Middle frontal gyrus (tissue), 1 donor: ENCODE measurements at regions not wholly inside any gene's neighbourhood (a gene's known extent, or its start where the extent isn't known, plus 50 kb on each side); places are given as distances from the start of the nearest gene placed in this dataset.
"Not testable (repeated sequence)": the region's sequence is repeated elsewhere in the genome, so short reads cannot be mapped to it uniquely, and the experiment has no call there.

Experiments used
- DNase-seq: peaks from one replicate; pipeline ENCODE4 v3.0.0-alpha.2; 2015; ENCODE audit warnings: low spot score; ENCODE audit errors: extremely low spot score

DNA sequence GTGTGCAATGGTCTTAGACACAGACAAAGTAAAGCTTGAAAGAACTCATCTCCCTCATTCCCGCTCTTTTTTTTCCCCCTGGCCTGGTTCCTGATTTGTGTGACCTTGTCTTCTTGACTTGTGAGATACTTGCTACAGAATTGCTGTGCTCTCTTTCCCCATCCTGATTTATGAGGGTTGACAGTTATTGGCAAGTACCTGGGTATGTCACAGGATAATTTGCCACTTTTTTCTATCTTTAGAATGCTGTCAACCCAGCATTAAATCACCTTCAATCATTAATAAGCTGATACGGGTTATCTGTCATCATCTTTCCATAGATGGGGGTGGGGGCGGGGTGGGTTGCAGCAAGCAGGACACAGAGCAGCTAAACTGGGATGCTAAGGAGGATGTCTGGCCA, 144.4 kb upstream of the PRICKLE1 start:
- DNase-seq, result no peak

DNA sequence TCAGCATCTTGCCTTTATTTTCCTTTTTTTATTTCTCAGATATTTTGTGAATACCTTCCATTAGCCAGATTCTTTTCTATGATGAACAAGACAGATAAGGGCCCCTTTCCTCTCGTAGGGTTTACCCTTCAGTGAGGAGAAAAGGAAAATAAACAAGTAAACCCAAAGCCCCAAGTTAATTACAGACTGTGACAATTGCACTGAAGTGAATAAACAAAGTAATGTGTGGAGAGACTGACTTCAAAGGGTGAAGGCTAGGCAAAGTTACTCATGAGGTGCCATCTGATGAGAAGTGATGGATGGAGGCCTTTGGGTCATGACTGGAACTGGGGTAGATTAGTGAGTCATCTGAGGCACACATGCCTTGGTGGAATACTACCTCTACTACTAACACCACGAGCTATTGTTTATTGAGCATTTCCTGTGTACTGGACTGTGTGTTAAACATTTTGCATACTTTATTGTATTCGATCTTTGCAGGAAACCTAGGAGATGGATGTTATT, 143.4 kb upstream of the PRICKLE1 start:
- no peak for DNase-seq

DNA sequence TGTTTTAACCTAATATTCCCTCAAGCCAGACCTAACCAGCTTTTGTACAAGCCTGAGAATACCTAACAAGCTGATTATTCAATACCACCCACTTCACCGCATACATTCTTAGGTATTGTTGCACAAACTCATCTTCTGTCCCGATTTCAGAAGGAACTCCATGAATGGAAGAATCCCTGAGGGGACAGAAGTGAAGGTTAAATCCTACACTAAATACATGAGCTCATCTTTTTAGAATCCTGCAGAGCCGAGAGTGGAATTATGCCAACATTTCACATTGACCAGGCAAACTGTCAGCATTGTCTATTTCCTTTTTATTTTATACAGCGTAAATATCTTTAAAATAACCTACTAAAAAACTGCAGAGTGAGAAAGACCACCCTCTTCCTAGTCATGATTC, 140.7 kb upstream of the PRICKLE1 start:
- DNase-seq, result no peak

DNA sequence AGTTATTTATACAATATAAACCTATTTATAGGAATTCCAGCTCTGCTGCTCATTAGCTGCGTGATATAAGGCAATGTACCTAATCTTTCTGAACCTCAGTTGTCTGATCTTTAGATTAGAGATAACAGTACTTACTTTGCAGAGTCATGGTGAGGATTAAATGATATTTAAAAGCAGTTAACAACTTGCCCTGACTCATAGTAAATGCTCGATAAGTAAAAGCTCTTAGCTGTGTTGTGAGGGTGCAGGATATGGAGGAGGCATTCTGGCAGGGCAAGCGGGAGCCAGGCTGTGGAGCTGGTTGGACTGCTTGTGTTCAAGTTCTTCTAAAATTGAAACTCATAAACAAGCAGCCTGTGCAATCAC, 140.0 kb upstream of the PRICKLE1 start:
- DNase-seq, result no peak

DNA sequence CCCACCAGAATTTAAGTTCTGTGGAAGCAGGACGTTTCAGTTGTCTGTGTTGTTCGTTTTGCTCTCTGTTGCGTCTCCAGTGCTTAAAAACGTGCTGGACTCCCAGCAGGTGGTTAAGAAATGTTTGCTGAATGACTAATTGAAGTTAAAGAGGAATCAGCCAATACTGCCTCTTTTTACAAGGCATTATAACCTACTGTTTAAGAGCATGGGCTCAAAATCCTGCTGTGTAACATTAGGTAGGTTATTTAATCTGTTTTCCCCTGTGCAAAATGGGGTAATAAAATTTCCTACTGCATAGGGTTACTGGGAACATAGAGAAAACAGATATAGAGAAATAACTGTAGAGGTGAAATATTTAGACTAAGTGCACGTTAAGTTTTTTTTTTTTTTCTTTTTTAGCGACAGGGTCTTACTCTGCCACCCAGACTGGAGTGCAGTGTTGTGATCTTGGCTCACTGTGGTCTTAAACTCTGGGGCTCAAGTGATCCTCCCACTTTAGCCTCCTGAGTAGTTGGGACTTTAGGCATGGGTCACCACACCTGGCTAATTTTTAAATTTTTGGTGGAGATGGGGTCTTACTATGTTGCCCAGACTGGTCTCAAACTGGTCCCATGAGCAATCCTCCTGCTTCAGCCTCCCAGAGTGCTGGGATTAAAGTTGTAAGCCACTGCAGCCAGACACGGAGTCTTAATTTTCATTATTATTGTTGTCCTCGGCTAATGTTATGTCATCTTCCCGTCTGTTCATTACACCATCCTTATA, 139.4 kb upstream of the PRICKLE1 start:
- no peak for DNase-seq

DNA sequence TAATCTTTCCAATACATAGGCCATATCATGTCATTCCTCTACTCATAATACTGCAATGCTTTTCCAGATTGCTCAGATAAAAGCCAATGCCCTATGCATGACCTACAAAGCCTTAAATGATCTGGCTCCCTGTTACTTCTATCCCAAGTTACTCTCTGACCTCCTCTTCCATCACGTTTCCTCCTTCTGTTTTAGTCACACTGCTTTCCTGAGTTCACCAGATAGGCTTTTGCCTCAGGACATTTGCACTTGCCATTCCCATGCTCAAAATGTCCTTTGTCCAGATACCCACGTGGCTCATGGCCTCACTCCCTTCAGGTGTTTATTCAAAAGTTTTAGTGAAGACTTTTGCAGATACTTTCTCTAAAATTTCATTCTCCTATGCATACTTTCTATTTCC, 138.7 kb upstream of the PRICKLE1 start:
- DNase-seq, result no peak

DNA sequence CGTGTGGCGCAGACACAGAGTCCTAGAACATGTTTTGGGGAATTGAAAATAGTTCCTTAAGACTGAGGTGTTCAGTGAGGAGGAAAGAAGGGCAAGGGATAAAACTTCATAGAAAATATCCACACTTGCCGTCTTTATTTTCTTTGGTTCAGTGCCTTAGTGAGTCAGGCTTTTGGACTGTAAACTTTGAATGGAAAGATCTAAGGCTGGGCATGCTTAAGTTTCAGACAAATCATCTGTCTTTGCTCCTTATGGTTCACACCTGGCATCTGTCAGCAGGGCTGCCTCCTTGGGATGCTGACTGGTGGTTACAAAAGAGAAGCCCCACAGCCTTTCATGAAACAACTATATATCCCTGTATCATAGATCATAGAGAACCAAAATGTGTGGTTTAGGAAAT, 136.3 kb upstream of the PRICKLE1 start:
- DNase-seq, result no peak

DNA sequence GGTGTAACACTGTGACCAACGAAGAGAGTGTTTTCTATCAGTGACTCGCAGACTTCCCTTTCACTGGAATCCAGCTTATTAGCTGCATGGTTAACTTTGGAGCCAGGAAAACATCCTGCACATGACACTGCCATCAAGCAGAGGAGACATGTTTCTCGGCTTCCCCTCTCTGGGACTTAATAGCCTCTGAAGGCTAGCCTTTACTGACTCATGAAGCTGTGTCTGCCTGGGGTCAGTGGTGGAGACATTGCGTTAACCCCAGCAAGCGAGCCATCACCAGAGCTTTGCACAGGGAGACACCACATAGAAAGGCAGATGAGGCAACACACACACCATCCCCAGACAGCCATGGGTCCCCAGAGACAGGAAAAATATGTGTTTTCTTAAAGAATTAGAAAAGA, 126.9 kb upstream of the PRICKLE1 start:
- no peak for DNase-seq

DNA sequence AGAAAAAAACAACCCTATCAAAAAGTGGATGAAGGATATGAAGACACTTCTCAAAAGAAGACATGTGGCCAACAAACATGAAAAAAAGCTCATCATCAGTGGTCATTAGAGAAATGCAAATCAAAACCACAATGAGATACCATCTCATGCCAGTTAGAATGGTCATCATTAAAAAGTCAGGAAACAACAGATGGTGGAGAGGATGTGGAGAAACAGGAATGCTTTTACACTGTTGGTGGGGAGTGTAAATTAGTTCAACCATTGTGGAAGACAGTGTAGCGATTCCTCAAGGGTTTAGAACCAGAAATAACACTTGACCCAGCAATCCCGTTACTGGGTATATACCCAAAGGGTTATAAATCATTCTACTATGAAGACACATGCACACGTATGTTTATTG, 124.0 kb upstream of the PRICKLE1 start:
- DNase-seq, result not testable (repeated sequence)

DNA sequence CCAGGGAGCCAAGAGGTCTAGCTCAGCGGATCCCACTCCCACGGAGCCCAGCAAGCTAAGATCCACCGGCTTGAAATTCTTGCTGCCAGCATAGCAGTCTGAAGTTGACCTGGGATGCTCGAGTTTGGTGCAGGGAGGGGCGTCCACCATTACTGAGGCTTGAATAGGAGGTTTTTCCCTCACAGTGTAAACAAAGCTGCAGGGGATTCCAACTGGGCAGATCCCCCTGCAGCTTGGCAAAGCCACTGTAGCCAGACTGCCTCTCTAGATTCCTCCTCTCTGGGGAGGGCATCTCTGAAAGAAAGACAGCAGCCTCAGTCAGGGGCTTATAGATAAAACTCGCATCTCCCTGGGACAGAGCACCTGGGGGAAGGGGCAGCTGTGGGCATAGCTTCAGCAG, 118.8 kb upstream of the PRICKLE1 start:
- DNase-seq, result not testable (repeated sequence)

DNA sequence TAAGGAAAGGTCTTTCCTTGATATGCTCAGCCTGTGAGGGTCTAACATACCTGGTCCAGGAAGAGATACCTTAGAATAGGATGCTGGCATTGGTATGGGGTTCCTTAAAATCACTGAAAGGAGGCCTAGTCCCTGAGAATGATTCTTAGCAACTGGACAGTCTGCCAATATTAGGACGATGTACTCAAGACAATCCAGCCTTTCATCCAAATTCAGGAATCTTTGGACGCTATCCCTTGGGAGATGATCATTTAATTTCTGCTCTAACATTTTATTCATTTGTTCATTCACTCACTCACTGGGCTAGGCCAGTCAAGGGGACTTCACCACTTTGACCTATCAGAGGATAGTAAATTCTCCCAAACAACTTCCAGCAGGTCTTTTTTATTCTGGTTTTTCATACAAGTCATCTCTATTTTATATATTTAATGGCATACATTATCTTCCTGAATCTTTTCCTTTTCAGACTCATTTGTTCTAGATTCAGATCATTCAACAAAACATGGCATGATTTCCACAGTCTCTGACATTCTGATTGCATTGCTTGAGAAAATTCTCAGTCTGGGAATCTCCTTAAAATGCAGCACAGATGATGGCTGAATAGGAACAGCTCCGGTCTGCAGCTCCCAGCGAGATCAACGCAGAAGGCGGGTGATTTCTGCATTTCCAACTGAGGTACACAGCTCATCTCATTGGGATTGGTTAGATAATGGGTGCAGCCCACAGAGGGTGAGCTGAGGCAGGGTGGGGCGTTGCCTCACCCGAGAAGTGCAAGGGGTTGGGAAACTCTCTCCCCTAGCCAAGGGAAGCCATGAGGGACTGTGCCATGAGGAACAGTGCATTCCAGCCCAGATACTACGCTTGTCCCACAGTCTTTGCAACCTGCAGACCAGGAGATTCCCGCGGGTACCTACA, 118.0 kb upstream of the PRICKLE1 start:
- no peak for DNase-seq

DNA sequence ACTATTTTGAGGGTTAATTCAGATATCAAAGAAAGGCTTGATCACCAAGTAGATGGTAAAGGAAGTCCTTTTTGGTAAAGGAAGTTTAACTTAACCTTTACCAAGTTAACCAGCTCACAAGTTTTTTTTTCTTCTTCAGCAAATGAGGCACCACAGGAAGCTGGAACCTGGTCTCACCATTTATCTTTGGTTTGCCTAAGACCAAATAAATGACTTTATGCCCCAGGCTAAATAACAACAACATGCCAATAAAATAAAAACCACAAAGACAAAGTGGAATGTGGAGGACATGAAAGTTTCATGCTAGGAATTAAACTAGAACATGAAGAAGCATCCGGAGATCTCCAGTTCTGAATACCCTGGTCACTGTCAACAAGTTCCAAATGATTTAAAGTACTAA, 116.8 kb upstream of the PRICKLE1 start:
- no peak for DNase-seq

DNA sequence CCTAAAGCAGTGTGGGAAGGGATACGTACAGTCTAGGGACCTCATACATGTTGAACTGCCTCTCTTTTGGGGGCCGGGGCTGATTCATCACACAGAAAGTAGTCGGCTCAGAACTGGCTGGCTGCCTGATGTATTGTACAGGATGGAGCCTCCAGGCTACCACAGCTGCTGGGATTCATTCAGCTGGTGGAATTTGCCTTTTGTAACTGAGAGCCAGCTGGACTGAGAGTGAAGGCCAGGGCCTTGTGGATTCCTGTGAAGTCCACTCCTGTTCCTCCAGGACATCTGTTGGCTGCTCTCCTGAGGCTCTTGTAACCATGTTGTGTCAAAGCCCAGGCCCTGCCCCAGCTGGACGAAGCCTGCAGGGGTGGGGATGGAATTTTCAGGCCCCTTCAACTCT, 116.3 kb upstream of the PRICKLE1 start:
- DNase-seq, result no peak

DNA sequence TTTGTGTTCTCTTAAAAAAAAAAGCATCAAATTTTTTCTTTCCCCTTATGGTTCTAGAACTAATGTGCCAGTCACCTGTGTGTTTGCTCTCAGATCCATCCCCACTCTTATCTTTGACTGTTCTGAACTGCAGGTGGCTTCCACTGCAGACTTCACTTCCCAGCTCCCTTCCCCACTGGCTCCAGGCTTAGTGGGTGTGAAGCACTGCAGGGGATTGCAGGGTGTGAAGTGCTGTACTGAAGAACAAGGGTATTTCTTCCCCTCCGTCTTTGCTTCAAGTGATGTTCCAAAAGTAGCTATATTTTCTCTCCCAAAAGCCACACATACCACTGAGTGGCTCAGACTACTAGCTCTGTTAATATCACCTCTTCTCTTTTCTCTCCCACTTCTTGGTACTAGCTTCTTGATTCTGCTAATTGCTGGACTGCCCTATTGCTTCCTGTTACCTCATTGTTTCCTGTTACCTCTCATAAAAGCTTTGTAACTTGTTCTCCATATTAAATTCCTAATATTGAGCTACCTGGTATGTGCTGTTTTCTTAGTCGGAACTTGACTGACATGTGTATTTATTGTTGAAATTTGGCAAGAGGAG, 115.4 kb upstream of the PRICKLE1 start:
- no peak for DNase-seq

DNA sequence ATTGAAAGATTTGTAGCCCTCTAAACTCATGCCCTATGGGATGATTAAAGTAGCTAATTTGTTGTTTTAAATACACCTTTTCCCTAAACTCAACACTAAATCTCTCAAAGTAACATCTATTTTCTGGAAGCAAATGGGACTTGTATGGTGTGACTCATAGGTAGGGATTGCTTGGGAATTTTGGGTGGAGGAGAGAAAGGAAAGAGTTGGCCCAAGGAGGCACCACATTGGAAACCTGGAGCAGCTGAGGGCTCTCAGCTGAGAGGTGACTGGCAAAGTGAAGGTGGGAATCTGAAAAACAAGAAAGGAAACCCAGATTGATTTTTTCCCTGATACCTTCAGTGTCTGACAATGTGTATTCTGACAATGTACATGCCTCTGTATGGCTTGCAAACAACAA, 114.8 kb upstream of the PRICKLE1 start:
- no peak for DNase-seq

DNA sequence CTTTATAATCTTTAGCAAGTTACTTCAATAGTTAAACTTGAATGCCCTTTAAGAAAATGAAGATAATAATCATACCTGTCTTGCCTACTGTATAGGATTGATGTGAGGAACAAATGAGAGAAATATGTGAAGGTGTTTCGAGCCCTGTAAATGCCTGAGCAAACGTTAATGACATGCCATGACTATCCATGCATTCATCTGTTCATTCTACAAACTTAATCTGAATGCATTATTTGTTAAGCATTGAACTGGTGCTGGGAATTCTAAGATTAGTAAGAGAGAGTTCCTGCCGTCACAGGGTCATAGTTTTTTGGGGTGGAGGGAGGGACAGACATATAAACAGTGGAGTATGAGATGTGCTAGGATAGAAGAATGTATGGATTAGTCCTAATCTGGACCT, 111.5 kb upstream of the PRICKLE1 start:
- DNase-seq, result no peak

DNA sequence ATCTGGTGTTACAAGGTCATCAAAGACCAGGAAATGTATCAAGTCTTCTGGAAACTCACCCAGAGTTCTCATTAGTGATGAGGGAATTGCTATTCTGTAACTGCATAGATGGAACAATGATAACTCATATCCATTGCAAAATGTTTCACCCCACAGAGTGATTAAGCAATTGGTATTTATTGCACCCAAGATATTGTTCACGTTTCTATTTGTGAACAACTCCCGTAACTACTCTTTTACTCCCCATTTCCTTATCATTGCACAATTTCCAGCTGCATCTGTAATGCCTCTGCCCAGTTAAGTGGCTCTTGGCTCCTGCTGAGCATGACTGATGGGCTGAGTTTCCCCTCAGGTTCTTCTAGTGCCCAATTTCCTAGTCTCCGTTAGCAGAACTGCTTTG, 108.7 kb upstream of the PRICKLE1 start:
- no peak for DNase-seq

DNA sequence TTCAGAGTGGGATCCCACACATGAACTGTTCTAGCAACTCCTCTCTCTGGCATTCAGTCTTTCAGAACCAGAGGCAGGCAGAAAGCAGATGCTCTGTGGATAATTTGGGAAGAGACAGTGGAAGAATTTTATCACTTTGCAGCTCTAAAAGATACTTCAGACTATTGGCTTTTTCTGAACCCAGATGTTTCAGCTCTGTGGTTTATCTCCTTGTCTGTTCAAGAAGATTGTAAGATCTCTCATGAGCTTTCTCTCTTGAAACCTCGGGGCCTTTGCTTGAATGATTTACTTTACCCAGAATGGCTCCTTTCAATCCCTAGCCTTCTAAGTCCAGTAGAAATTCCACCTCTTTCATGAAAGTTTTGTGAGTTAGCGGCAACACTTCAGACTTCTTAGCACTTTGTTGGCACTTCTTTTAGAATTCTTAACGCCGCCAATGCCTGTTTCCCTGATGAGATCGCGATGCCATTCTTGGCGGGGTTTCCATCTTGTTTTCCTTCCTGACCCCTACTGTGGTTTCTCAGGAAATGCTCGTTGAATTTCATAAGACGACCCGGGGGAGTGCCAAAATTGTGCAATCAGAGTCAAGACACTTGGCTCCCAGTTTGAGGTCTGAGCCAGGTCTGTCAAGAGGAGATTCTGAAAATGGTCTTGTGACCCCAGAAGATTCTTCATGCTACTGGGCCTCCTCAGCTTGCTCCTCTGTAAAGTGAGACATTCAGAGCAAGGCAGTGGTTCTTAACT, 107.0 kb upstream of the PRICKLE1 start:
- DNase-seq, result no peak

DNA sequence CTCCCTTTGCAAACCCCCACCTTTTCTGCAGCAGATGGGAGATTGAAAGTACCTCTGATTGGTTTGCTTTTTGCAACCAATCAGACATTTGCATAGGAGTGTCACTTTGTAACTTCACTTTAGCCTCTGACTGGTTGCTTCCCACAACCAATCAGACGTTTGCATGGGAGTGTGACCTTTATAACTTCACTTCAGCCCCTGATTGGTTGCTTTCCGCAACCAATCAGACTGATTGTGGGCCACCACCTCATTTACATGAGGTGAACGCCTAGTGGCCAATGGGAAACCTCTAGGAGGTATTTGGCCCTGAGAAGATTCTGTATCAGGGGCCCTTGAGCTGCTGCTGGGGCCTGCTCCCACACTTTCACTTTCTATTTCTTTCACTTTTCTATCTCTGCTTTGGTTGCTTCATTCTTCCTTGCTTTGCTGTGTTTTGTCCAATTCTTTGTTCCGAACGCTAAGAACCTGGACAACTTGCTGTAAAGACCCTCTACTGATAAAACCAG, 106.0 kb upstream of the PRICKLE1 start:
- no peak for DNase-seq

DNA sequence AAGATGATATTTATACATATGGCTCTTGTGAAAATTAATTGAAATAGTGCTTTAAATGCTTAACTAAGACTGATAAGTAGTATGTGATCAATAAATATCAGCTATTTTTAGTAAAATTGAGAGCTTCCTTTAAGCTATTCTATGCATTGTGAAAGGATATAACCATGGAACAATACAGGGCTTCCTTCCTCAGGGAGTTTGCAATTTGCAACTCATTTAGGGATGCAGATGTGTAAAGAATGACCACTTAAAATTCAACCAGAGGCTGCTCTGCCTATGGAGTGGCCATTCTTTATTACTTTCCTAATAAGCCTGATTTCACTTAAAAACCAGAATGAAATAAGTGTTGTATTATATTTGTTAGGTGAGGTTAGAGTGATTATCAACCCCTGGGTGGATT, 103.2 kb upstream of the PRICKLE1 start:
- no peak for DNase-seq

DNA sequence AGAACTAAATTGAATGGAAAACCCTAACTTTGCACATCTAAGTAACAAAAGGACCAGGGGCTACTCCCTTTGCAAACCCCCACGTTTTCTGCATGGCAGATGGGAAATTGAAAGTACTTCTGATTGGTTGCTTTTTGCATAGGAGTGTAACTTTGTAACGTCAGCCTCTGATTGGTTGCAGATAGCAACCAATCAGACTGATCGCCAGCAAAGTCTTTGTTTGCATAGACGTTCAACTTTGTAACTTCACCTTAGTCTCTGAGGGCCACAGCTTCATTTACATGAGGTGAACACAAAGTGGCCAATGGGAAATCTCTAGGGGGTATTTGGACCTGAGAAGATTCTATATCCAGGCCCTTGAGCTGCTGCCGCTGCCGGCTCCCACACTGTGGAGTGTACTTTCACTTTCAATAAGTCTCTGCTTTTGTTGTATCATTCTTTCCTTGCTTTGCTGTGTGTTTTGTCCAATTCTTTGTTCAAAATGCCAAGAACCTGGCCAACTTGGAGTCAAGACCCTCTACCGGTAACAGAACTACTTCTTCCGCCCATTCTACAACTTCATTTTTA, 102.5 kb upstream of the PRICKLE1 start:
- no peak for DNase-seq
